Spleen (tissue), 11 donors: ENCODE measurements at regions not wholly inside any gene's neighbourhood (a gene's known extent, or its start where the extent isn't known, plus 50 kb on each side); places are given as distances from the start of the nearest gene placed in this dataset.
A peak's percentile ranks its signal among the peaks of the same experiment; 100 is the strongest.

Experiments
- DNase-seq: peaks from one replicate; pipeline ENCODE4 v3.0.0-alpha.2; 2020
- H3K27ac ChIP-seq, 8 donors: fragments of 200-600 bp; sonication (generic) in 7 of 8; 1 replicate in 4 of 8; 2 replicates in 4 of 8; pipeline versions ENCODE4 v1.5.0 to v1.8.0; 2016 to 2021; ENCODE audit warnings: inconsistent platforms in 4 of 8, mild to moderate bottlenecking in 4 of 8, moderate library complexity in 1 of 8
- H3K27me3 ChIP-seq, 7 donors: fragments of 200-600 bp; sonication (generic) in 6 of 7; replicated peaks in 1 of 7; 1 replicate in 4 of 7; 2 replicates in 3 of 7; pipeline versions ENCODE4 v1.5.0 to v1.8.0; 2016 to 2021; ENCODE audit warnings: inconsistent platforms in 3 of 7, mild to moderate bottlenecking in 1 of 7
- H3K36me3 ChIP-seq, 6 donors: fragments of 200-600 bp; sonication (generic) in 5 of 6; 1 replicate in 4 of 6; 2 replicates in 2 of 6; pipeline versions ENCODE4 v1.5.0 to v1.8.0; 2016 to 2021; ENCODE audit warnings: inconsistent platforms in 2 of 6
- H3K4me1 ChIP-seq, 6 donors: fragments of 200-600 bp; sonication (generic) in 5 of 6; 1 replicate in 3 of 6; 2 replicates in 3 of 6; pipeline versions ENCODE4 v1.5.0 to v1.8.0; 2016 to 2021; ENCODE audit warnings: inconsistent platforms in 3 of 6
- H3K4me3 ChIP-seq, 8 donors: fragments of 200-600 bp; sonication (generic) in 7 of 8; 1 replicate in 4 of 8; 2 replicates in 4 of 8; pipeline versions ENCODE4 v1.5.0 to v1.8.0; 2016 to 2021; ENCODE audit warnings: inconsistent platforms in 4 of 8, mild to moderate bottlenecking in 4 of 8, moderate library complexity in 2 of 8
- H3K9me3 ChIP-seq, 8 donors: fragments of 200-600 bp; sonication (generic) in 7 of 8; 1 replicate in 4 of 8; 2 replicates in 4 of 8; pipeline versions ENCODE4 v1.5.0 to v1.8.0; 2016 to 2021; ENCODE audit warnings: inconsistent platforms in 4 of 8
- CTCF ChIP-seq, 11 experiments: fragments of 200-600 bp in 7 of 11; fragments of 450-650 bp in 4 of 11; sonication (generic) in 4 of 11; IDR thresholded peaks in 8 of 11; conservative IDR thresholded peaks in 3 of 11; 1 replicate in 7 of 11; 2 replicates in 4 of 11; pipeline versions ENCODE4 v1.4.0 to v1.8.0; 2016 to 2021; ENCODE audit warnings: antibody characterized with exemption in 11 of 11, inconsistent platforms in 4 of 11, mild to moderate bottlenecking in 1 of 11
- POLR2A ChIP-seq, 3 donors: fragments of 450-650 bp; IDR thresholded peaks; one replicate each; pipeline ENCODE4 v1.5.1; 2017; ENCODE audit warnings: antibody characterized with exemption in 3 of 3, mild to moderate bottlenecking in 1 of 3
- POLR2AphosphoS5 ChIP-seq, 3 donors: sonication (generic); formaldehyde crosslinking; IDR thresholded peaks; one replicate each; pipeline ENCODE4 v1.5.1; 2017; ENCODE audit warnings: antibody characterized with exemption in 3 of 3
- WGBS, 5 donors: extraction: QIAGEN DNeasy Blood & Tissue Kit in 3 of 5; methylation state at CpG; one replicate each; pipeline versions ENCODE4 v1.1.5 to v1.1.7; 2013 to 2018; 5-methylcytosine and 5-hydroxymethylcytosine counted together
- intact Hi-C: fragments of 100-400 bp; cut with DNase I; formaldehyde crosslinking; loops from one replicate; pipeline ENCODE4 v1.15.0; 2023; ENCODE audit warnings: low total_unique reads
- donor health status: healthy with polysubstance abuse.
- donor health status: DM: no; HTN: no; CAD: no; lungs with moderate emphysema.
- donor health status: DM: no; HTN: no; CAD: no.
- donor health status: Bipolar disorder and iron deficiency.
- donor health status: healthy.
- donor health status: DM: no; HTN: no; CAD: no.
- donor health status: DM: yes; HTN: yes; CAD: no.

- Histone ChIP-seq H3K27ac (peak overlapping the region in 7 of 8 donors; percentile 3 to 92 (median 49)), H3K4me1 (peaks cover 48 to 100% (median 88%) of the 10 kb centered on the region in 6 donors)
Observed at GRCh38 chr5:119304439-119305211, 51.2 kb upstream of the TNFAIP8 start.

More at GRCh38 chr5:119304439-119305211, 51.2 kb upstream of the TNFAIP8 start:
- TF ChIP-seq CTCF (IDR thresholded peaks at IDR 0.05 in 8 of 11, conservative IDR thresholded peaks at IDR 0.05 in 3 of 11), result no peak
- TF ChIP-seq POLR2AphosphoS5 (IDR thresholded peaks at IDR 0.05), result no peak
- TF ChIP-seq POLR2A (IDR thresholded peaks at IDR 0.05), result no peak
- DNase-seq, result no peak
- 43 to 58% (median 55%) methylated on average over 2 of the region's 2 CpGs for WGBS, 5 donors
- Histone ChIP-seq H3K9me3 (no peaks in the 10 kb centered on the region), H3K36me3 (no peaks in the 10 kb centered on the region), H3K4me3 (no peak overlapping the region), H3K27me3 (no peaks in the 10 kb centered on the region)
- intact Hi-C loops, result no loop called here
